ENCODE measurements at regions not wholly inside any gene's neighbourhood (a gene's known extent, or its start where the extent isn't known, plus 50 kb on each side); places are given as distances from the start of the nearest gene placed in this dataset.
"Not testable (repeated sequence)": the region's sequence is repeated elsewhere in the genome, so short reads cannot be mapped to it uniquely, and the experiment has no call there.

DNA sequence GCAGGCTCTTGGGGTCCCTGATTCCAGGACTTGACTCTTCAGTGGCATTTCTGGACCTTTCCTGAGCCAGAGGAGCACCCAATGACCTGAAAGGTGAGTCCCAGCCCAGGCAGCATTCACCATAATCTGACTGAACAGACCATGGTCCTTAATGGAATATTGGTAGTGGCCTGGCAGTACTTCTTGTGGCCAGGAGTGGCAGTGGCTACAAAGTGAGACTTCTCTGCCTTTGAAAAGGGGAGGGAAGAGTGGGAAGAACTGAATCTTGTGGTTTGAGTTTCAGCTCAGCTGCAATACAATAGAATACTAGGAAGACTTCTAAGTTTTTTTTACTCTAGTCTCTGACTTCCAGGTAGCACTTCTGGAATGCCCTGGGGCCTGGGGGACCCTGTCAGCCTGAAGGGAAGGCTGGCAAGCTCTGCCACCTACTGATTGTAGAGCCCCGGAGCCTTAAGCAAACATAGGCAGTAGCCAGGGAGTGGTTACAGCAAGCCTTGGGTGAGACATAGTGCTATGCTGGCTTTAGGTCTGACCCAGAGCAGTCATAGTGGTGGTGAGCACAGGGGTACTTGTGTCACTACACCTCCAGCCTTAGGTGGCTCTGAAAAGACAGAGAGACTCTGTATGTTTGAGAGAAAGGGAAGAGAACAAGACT is 674.2 kb upstream of the MANEA start:
- H3K4me3 ChIP-seq (replicated peaks; ENCODE audit: low read depth, low read length), result no peak overlapping the region
- TF ChIP-seq, protein P1, sequence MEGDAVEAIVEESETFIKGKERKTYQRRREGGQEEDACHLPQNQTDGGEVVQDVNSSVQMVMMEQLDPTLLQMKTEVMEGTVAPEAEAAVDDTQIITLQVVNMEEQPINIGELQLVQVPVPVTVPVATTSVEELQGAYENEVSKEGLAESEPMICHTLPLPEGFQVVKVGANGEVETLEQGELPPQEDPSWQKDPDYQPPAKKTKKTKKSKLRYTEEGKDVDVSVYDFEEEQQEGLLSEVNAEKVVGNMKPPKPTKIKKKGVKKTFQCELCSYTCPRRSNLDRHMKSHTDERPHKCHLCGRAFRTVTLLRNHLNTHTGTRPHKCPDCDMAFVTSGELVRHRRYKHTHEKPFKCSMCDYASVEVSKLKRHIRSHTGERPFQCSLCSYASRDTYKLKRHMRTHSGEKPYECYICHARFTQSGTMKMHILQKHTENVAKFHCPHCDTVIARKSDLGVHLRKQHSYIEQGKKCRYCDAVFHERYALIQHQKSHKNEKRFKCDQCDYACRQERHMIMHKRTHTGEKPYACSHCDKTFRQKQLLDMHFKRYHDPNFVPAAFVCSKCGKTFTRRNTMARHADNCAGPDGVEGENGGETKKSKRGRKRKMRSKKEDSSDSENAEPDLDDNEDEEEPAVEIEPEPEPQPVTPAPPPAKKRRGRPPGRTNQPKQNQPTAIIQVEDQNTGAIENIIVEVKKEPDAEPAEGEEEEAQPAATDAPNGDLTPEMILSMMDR (IDR thresholded peaks at IDR 0.05; ENCODE audit: low read length, missing control alignments), result no peak
- no peak for DNase-seq (ENCODE audit: low read depth)

DNA sequence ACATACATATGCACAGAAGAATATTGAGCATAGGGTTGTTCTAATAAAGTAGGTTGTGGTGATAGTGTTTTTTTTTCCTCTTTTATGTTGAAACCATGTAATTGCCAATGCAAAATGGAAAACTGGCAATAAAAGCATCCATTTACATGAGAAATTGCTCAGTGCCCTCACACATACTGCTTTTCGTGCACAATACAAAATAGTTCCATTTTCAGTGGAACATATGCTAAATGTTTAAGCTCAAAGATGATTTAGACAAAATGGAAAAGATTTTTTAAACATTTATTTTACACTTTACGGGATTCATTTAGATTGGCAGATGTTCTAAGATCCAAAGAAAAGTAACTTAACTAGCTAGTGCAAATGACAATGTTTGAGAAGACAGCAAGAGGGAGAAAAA is 678.1 kb upstream of the MANEA start:
- TF ChIP-seq, protein P1 (IDR thresholded peaks at IDR 0.05; ENCODE audit: low read length, missing control alignments), result no peak
- H3K4me3 ChIP-seq (replicated peaks; ENCODE audit: low read depth, low read length), result no peak overlapping the region
- DNase-seq (ENCODE audit: low read depth), result no peak

DNA sequence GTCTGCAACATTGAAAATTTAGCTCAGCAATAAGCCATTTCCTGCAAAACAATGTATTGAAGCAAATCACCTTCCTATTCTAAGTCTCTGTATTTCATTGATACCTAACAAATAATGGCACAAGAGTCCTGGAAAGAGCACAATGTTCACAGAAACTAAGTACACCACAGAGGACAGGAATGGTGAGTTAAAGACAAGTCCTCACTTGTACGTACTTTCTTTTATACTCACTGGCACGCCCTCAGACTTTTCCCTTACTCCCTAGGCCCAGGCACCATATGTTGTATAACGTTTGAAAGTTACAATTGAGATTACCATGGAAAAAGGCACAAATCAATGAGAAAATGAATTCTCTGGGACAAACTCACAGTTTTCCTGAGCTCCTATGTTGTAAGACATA is 683.0 kb upstream of the MANEA start:
- DNase-seq (ENCODE audit: low read depth), result no peak
- TF ChIP-seq, protein P1 (IDR thresholded peaks at IDR 0.05; ENCODE audit: low read length, missing control alignments), result no peak
- no peak overlapping the region for H3K4me3 ChIP-seq (replicated peaks; ENCODE audit: low read depth, low read length)

DNA sequence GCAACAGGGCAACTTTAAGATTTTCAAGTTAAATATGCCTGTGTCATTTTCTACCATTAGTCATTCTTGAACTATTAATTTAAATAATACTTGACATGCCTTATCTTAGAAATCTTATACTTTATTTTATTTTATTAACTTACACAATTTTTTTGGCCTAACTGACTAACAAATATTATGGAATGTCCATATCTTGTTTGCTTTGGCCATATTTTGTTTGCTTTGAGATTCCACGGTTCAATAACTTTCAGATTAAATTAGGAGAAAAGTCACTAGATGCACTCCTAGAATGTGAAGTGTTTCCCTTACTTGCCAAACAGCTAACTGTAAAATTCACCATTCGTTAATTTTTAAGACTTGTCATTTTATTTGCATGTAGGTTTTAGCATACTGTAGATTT is 684.0 kb upstream of the MANEA start:
- TF ChIP-seq, protein P1 (IDR thresholded peaks at IDR 0.05; ENCODE audit: low read length, missing control alignments), result no peak
- DNase-seq (ENCODE audit: low read depth), result no peak
- H3K4me3 ChIP-seq (replicated peaks; ENCODE audit: low read depth, low read length), result no peak overlapping the region

DNA sequence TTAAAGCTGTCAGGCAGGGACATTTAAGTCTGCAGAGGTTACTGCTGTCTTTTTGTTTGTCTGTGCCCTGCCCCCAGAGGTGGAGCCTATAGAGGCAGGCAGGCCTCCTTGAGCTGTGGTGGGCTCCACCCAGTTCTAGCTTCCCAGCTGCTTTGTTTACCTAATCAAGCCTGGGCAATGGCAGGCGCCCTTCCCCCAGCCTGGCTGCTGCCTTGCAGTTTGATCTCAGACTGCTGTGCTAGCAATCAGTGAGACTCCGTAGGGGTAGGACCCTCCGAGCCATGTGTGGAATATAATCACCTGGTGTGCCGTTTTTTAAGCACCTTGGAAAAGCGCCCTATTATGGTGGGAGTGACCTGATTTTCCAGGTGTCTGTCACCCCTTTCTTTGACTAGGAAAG is 703.5 kb upstream of the MANEA start:
- H3K4me3 ChIP-seq (replicated peaks; ENCODE audit: low read depth, low read length); DNase-seq (ENCODE audit: low read depth): not testable (repeated sequence)

DNA sequence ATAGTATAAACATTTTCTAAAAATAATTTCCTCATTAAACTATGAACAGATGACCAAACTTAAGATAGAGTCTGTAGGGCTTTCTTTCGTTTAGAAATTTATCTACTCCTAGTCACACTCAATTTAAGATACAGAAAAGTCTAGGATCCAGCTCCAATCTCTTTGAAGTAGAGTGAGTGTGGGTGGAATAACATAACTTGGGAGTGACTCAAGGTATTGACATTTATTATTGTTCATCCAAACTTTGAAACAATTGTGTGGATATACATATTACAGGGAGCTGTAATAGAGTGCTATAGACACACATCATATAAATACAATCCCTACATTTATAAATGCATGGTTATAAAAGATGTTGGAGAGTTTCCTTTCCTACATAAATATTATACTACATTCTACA is 715.2 kb upstream of the MANEA start:
- TF ChIP-seq, protein P1 (IDR thresholded peaks at IDR 0.05; ENCODE audit: low read length, missing control alignments), result no peak
- H3K4me3 ChIP-seq (replicated peaks; ENCODE audit: low read depth, low read length), result no peak overlapping the region
- no peak for DNase-seq (ENCODE audit: low read depth)

DNA sequence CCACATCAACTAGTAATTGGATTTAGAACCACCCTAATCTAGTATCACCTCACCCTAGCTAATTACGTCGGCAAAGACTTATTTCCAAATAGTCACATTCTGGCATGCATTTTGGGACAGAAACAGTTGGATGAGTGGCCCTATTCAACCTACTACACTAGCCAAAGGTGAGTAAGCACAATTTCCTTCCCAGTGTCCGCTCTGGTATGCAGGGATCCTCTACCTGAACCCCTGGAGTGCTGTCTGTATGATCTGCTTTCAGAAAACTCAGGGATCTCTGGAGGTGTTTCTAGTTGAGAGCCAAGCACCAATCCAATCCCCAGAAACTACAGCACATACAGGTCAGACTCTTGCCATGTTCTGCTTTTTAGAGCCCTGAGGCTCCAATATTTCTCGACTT is 717.4 kb upstream of the MANEA start:
- TF ChIP-seq, protein P1 (IDR thresholded peaks at IDR 0.05; ENCODE audit: low read length, missing control alignments), result no peak
- DNase-seq (ENCODE audit: low read depth), result no peak

DNA sequence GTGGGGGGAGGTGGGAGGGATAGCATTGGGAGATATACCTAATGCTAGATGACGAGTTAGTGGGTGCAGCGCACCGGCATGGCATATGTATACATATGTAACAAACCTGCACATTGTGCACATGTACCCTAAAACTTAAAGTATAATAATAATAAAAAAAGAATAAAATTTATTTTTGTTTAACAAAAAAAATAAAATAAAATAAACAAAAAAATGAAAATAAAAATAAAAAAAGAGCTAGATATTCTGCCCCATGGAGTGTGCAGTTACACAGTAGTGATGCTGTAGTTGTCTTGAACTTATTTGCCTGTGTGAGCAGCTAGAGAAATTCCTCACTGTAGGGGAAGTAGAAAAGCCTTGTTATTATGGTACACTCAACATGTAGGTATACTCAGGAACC is 720.3 kb upstream of the MANEA start:
- DNase-seq (ENCODE audit: low read depth); H3K4me3 ChIP-seq (replicated peaks; ENCODE audit: low read depth, low read length): not testable (repeated sequence)

More for the DNA sequence above, 717.4 kb upstream of the MANEA start:
- no peak overlapping the region for H3K4me3 ChIP-seq (replicated peaks; ENCODE audit: low read depth, low read length)

DNA sequence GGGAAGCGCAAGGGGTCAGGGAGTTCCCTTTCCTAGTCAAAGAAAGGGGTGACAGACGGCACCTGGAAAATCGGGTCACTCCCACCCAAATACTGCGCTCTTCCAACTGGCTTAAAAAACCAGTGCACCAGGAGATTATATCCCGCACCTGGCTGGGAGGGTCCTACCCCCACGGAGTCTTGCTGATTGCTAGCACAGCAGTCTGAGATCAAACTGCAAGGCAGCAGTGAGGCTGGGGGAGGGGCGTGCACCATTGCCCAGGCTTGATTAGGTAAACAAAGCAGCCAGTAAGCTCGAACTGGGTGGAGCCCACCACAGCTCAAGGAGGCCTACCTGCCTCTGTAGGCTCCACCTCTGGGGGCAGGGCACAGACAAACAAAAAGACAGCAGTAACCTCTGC is 726.0 kb upstream of the MANEA start:
- H3K4me3 ChIP-seq (replicated peaks; ENCODE audit: low read depth, low read length); DNase-seq (ENCODE audit: low read depth): not testable (repeated sequence)

Measured in fibroblast of pulmonary artery (primary cell).